ENCODE measurements at regions not wholly inside any gene's neighbourhood (a gene's known extent, or its start where the extent isn't known, plus 50 kb on each side); places are given as distances from the start of the nearest gene placed in this dataset.

DNA sequence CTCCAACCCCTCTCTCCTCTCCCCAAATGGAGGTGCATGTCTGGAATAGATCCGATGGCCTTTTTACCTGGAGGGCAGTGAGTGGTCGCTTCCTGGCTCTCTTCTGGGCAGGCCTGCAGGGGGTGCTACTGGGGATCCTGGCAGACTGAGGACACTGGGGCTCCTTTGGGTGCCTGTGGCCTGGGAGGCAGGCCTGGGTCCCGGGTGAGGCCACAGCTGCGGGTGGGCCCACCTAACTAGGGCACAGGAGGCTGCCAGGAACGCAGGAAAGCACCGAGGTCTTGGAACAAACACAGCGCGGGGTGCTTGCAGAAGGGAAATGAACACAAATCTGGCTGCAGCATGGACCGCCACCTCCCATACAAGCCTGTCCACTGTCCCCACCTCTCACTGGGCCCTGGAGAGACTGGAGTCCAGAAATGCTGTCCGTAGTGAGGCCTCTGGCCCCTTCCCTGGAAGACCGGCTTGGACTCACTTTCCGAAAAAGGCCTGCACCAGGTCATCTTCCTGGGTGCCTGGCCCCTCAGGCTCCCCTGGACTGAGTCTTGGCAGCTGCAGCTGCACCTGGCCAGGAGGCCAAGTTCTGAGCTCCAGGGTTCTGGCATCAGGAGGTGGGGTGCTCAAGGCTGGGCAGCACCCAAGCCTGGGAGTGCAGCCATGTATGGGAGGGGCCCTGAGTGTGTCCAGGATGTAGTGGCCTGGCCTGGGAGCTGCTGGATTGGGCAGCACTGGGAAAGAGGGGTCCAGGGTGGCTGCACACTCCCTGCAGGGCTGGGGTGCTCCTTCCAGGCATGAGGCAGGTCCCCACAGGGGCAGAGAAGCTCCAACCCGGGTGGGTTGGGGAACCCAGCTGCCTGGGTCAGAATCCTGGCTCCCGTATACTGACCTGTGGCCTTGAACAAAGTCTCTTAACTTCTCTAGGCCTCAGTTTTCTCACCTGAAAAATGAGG, 195.1 kb downstream of the IRF8 start:
- no peak for DNase-seq

DNA sequence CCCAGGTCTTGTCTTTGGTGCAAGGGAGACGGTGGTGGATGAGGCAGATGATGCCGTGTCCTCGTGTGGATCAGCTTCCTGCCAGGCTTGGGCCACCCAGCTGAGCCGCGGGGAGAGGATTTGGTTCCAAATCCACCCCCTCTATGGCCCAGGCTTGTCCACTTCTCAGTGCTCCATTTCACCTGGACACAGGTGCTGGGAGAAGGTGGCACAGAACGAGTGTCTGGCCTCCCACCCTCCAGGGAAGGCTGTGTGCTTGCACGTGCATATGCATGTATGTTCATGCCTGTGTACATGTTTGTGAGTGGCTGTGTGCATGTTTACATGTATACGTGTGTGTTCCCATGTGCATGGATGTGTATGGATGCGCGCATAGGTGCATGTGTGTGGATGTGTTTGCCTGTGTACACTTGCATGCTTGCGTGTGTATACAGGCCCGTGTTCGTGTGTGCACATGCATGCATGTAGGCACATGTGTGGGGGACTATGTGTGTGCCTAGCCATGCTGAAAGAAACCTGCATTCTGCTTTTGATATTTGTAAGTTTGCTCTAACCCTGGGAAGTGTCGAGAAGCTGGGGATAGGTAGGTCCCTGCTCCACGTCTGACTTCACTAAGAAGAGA, 196.3 kb downstream of the IRF8 start:
- DNase-seq = no peak

GRCh38 chr16:86095906-86096485, 197.0 kb downstream of the IRF8 start:
- no peak for DNase-seq

GRCh38 chr16:86096850-86097249, 197.9 kb downstream of the IRF8 start:
- no peak for DNase-seq

- DNase-seq = no peak
Measured at GRCh38 chr16:86099326-86099725, 200.4 kb downstream of the IRF8 start.

GRCh38 chr16:86100205-86101136, 201.5 kb downstream of the IRF8 start:
- no peak for DNase-seq

GRCh38 chr16:86101137-86101896, 202.4 kb downstream of the IRF8 start:
- DNase-seq = no peak

GRCh38 chr16:86101897-86102157, 202.9 kb downstream of the IRF8 start:
- no peak for DNase-seq

DNA sequence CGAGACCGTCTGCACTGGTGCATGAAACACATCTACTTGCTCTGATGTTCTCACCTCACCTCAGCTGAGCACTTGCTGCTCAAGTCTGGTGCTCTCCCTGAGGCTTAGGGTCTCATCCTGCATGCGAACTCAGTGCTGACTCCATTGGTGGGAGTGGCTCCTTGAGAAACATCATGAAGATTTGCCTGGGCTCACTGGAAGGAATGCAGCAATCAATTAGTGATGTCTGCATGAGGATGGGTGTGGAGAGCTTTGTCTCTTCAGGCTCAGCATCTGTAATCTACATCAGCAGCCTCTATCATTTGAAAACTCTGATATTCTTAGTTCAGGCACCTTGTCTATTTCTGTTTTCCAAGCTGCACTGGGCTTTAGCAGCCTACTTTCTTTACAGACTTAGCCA, 204.4 kb downstream of the IRF8 start:
- DNase-seq = no peak

GRCh38 chr16:86104537-86105048, 205.6 kb downstream of the IRF8 start:
- DNase-seq = no peak

DNA sequence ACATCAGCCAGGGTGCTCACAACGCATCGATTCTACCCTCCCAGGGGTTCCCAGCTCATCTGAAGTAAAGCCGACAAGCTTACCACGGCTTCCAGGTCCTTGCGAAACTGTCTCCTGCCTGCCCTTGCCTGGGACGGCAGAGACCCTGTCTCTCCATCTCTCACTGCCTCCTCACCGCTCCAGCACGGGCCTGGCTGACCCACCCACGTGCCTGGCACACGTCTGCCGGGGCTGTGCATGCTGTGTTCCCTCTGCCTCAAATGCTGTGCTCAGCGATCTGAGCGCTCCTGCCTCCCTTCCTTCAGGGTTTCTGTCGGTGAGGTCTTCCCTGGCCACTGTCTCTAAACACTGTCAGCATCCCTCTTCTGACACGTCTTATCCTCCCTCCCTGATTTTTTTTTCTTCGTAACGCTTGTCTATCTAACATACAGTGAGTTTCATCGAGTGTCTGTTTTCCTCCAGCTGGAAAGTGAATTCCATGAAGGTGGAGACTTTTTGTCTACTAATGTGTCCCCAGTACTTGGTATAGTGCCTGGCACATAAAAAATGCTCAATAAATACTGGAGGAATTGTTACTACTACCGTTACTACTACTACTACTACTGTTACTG, 208.4 kb downstream of the IRF8 start:
- no peak for DNase-seq

- DNase-seq = no peak
Measured at GRCh38 chr16:86108062-86108461, 209.1 kb downstream of the IRF8 start.

DNA sequence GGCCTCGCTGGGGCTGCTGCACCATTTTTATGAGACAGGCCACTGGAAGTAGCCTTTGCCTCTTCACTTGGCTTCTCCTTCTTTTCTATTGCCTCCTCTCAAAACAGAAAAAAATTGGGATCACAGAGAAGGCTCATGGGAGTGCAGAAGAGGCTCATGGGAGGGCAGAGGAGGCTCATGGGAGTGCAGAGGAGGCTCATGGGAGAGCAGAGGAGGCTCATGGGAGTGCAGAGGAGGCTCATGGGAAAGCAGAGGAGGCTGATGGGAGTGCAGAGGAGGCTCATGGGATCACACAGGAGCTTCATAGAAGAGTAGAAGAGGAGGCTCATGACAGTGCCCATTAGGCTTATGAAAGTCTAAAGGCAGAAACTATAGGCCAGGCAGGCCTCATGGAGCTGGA, 211.2 kb downstream of the IRF8 start:
- no peak for DNase-seq

- no peak for DNase-seq
Measured at GRCh38 chr16:86110726-86111125, 211.8 kb downstream of the IRF8 start.

- no peak for DNase-seq
Measured at GRCh38 chr16:86112178-86112577, 213.2 kb downstream of the IRF8 start.

GRCh38 chr16:86117235-86117634, 218.3 kb downstream of the IRF8 start:
- no peak for DNase-seq

GRCh38 chr16:86117756-86118155, 218.8 kb downstream of the IRF8 start:
- no peak for DNase-seq

DNA sequence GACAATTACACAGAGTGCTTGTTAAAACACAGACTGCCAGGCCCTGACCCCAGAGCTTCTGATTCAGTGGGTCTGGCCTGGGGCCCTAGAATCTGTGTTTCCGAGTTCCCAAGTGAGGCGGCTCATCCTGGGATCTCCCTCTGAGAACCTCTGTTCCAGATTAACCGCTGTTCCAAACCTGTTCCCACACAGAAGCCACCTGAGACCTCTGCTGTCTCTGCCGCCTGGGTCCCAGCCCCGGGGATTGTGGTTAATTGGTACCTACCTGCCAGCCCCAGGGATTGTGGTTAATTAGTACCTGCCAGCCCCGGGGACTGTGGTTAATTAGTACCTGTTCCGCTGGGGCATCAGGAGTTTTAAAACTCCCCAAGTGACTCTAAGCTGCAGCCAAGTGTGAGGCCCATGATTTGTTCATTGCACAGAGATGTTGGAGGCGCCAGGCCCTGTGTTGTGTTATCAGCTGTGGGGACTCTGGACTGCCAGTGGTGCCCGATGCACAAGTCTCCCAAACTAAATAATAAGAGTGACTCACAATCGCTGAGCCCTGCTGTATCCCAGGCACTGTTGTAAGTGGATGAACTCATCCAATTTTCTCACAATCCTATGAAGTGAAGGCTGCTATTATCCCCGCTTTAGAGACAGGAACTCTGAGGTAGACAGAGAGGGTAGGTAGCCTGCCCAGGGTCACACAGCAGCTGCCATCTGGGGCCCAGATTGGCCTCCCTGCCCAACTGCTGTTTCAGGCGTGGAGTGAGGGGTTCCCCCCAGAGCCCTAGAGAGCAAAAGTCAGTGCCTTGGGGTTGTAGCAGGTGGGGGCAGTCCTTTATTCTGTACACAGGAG, 219.7 kb downstream of the IRF8 start:
- no peak for DNase-seq

GRCh38 chr16:86120201-86121192, 221.5 kb downstream of the IRF8 start:
- DNase-seq = no peak

Data from amniotic stem cell (primary cell).